GM18519 (cell line): ENCODE measurements at regions not wholly inside any gene's neighbourhood (a gene's known extent, or its start where the extent isn't known, plus 50 kb on each side); places are given as distances from the start of the nearest gene placed in this dataset.

Source experiments
- ATAC-seq: cut with Tn5 transposase; IDR thresholded peaks from one replicate; pipeline ENCODE4 v1.9.1; 2021; ENCODE audit warnings: mild to moderate bottlenecking, moderate library complexity; ENCODE audit not compliant: unreplicated experiment, low FRiP score

- ATAC-seq: no peak
These were observed 156.7 kb upstream of the DIO3 start for GRCh38 chr14:101404426-101405170.

GRCh38 chr14:101405171-101405883 lies 156.0 kb upstream of the DIO3 start:
- ATAC-seq: no peak

- ATAC-seq: no peak
These were observed 154.4 kb upstream of the DIO3 start for GRCh38 chr14:101406921-101407320.

GRCh38 chr14:101407328-101407727 lies 154.0 kb upstream of the DIO3 start:
- no peak for ATAC-seq

- ATAC-seq: no peak
These were observed 153.0 kb upstream of the DIO3 start for GRCh38 chr14:101408077-101408831.

- no peak for ATAC-seq
These were observed 152.2 kb upstream of the DIO3 start for GRCh38 chr14:101409006-101409543.

GRCh38 chr14:101410126-101410525 lies 151.2 kb upstream of the DIO3 start:
- no peak for ATAC-seq

- no peak for ATAC-seq
These were observed 150.1 kb upstream of the DIO3 start for GRCh38 chr14:101411151-101411550.

- ATAC-seq: no peak
These were observed 149.5 kb upstream of the DIO3 start for GRCh38 chr14:101411779-101412178.

GRCh38 chr14:101412739-101413138 lies 148.6 kb upstream of the DIO3 start:
- ATAC-seq: no peak

GRCh38 chr14:101417434-101417833 lies 143.9 kb upstream of the DIO3 start:
- no peak for ATAC-seq

- no peak for ATAC-seq
These were observed 142.7 kb upstream of the DIO3 start for GRCh38 chr14:101418601-101419000.

- no peak for ATAC-seq
These were observed 134.8 kb upstream of the DIO3 start for GRCh38 chr14:101426466-101426865.

- ATAC-seq: no peak
These were observed 132.9 kb upstream of the DIO3 start for GRCh38 chr14:101428409-101428808.

GRCh38 chr14:101435546-101435945 lies 125.7 kb upstream of the DIO3 start:
- no peak for ATAC-seq

GRCh38 chr14:101439023-101439422 lies 122.3 kb upstream of the DIO3 start:
- ATAC-seq: no peak

GRCh38 chr14:101440496-101440895 lies 120.8 kb upstream of the DIO3 start:
- ATAC-seq: no peak

- ATAC-seq: no peak
These were observed 119.6 kb upstream of the DIO3 start for GRCh38 chr14:101441710-101442109.

- no peak for ATAC-seq
These were observed 118.8 kb upstream of the DIO3 start for GRCh38 chr14:101442451-101442850.

GRCh38 chr14:101444116-101444515 lies 117.2 kb upstream of the DIO3 start:
- no peak for ATAC-seq

GRCh38 chr14:101445278-101445677 lies 116.0 kb upstream of the DIO3 start:
- no peak for ATAC-seq
